H1 (cell line): ENCODE measurements at regions not wholly inside any gene's neighbourhood (a gene's known extent, or its start where the extent isn't known, plus 50 kb on each side); places are given as distances from the start of the nearest gene placed in this dataset.

Experiments used
- CTCF ChIA-PET: fragments of 300-600 bp; sonication (Branson Sonifier 250); formaldehyde crosslinking; loops from one replicate; lab custom pipeline; 2021; ENCODE audit not compliant: partially characterized antibody; lab: Charles Lee
- POLR2A ChIA-PET: fragments of 300-600 bp; sonication (Branson Sonifier 250); formaldehyde crosslinking; loops from one replicate; lab custom pipeline; 2021; ENCODE audit warnings: inconsistent platforms; ENCODE audit not compliant: partially characterized antibody; lab: Charles Lee
- DNase-seq, 2 experiments: peaks; one replicate each; pipeline versions ENCODE4 v3.0.0 to v3.0.0-alpha.2; 2010 to 2022; ENCODE audit warnings: low spot score in 2 of 2, low read depth in 1 of 2, mixed read lengths in 1 of 2
- FAIRE-seq: peaks from 2 replicates; lab custom pipeline; 2011; peaks lifted over from hg19 to GRCh38; lab: Jason Lieb, UNC
- H2AFZ ChIP-seq: 2 replicates; pipeline ENCODE4 v1.8.1; 2012; ENCODE audit warnings: low read length, inconsistent platforms
- H2AK5ac ChIP-seq: 2 replicates; pipeline ENCODE4 v1.6.1; 2013; ENCODE audit warnings: low read depth, low read length
- H2BK120ac ChIP-seq: replicated peaks from 2 replicates; pipeline ENCODE3; 2013; ENCODE audit warnings: low read depth, low read length, inconsistent platforms
- H2BK12ac ChIP-seq: 2 replicates; pipeline ENCODE4 v1.6.1; 2013; ENCODE audit warnings: low read depth, low read length
- H2BK15ac ChIP-seq: 2 replicates; pipeline ENCODE4 v1.6.1; 2013; ENCODE audit warnings: low read length
- H2BK20ac ChIP-seq: 2 replicates; pipeline ENCODE4 v1.6.1; 2013; ENCODE audit warnings: low read length
- H2BK5ac ChIP-seq: 2 replicates; pipeline ENCODE4 v1.6.1; 2013; ENCODE audit warnings: low read depth, low read length
- H3K14ac ChIP-seq: 2 replicates; pipeline ENCODE4 v1.6.1; 2013; ENCODE audit warnings: inconsistent platforms; ENCODE audit not compliant: insufficient read length
- H3K18ac ChIP-seq: 2 replicates; pipeline ENCODE4 v1.6.1; 2013; ENCODE audit warnings: low read length; ENCODE audit errors: extremely low read depth
- H3K23ac ChIP-seq: 2 replicates; pipeline ENCODE4 v1.6.1; 2013; ENCODE audit warnings: inconsistent platforms; ENCODE audit not compliant: insufficient read length
- H3K23me2 ChIP-seq: 2 replicates; pipeline ENCODE4 v1.6.1; 2013; ENCODE audit warnings: low read depth, low read length
- H3K27ac ChIP-seq: 2 replicates; pipeline ENCODE4 v1.6.1; 2011; ENCODE audit warnings: low read depth, low read length, inconsistent platforms
- H3K27me3 ChIP-seq, 4 experiments: replicated peaks in 1 of 4; 1 replicate in 1 of 4; 2 replicates in 3 of 4; pipeline versions ENCODE4 v1.6.1 to v1.8.1; 2011 to 2013; ENCODE audit warnings: low read length in 3 of 4, mild to moderate bottlenecking in 3 of 4, inconsistent platforms in 2 of 4, mixed read lengths in 2 of 4, moderate library complexity in 1 of 4; ENCODE audit not compliant: control insufficient read depth in 3 of 4, insufficient read depth in 3 of 4; ENCODE audit errors: extremely low read depth in 1 of 4
- H3K36me3 ChIP-seq, 4 experiments: 2 replicates each; pipeline versions ENCODE4 v1.6.1 to v1.8.1; 2011 to 2013; ENCODE audit warnings: mild to moderate bottlenecking in 4 of 4, low read length in 3 of 4, moderate library complexity in 2 of 4, control low read depth in 1 of 4, inconsistent platforms in 1 of 4; ENCODE audit not compliant: insufficient read depth in 4 of 4, control insufficient read depth in 2 of 4
- H3K4ac ChIP-seq: replicated peaks from 2 replicates; pipeline ENCODE3; 2013; ENCODE audit warnings: low read length, low read depth, mixed read lengths, inconsistent platforms; ENCODE audit not compliant: insufficient read length
- H3K4me1 ChIP-seq, 4 experiments: replicated peaks in 1 of 4; 1 replicate in 1 of 4; 2 replicates in 3 of 4; pipeline versions ENCODE4 v1.6.1 to v1.8.1; 2011 to 2013; ENCODE audit warnings: low read length in 3 of 4, inconsistent platforms in 2 of 4, mixed read lengths in 1 of 4; ENCODE audit not compliant: insufficient read depth in 4 of 4, control insufficient read depth in 3 of 4
- H3K4me2 ChIP-seq, 2 experiments: 2 replicates each; pipeline versions ENCODE4 v1.6.1 to v1.8.1; 2011 to 2013; ENCODE audit warnings: low read depth in 2 of 2, low read length in 2 of 2, control low read depth in 1 of 2, inconsistent platforms in 1 of 2, mild to moderate bottlenecking in 1 of 2; ENCODE audit not compliant: insufficient read depth in 1 of 2
- H3K4me3 ChIP-seq, 4 experiments: fragments of 200-600, 300-600 bp in 1 of 4; sonication (generic), shearing (Covaris generic), sonication (Bioruptor Twin) in 1 of 4; 2 replicates each; pipeline versions ENCODE4 v1.5.1 to v1.8.1; 2011 to 2016; ENCODE audit warnings: low read length in 4 of 4, low read depth in 3 of 4, control low read depth in 2 of 4, inconsistent platforms in 2 of 4, mild to moderate bottlenecking in 2 of 4, mixed read lengths in 1 of 4, moderate library complexity in 1 of 4; ENCODE audit not compliant: insufficient read depth in 2 of 4; ENCODE audit errors: extremely low read depth in 1 of 4
- H3K56ac ChIP-seq: replicated peaks from 2 replicates; pipeline ENCODE3; 2013; ENCODE audit warnings: low read depth, mild to moderate bottlenecking, mixed read lengths, low read length, inconsistent platforms; ENCODE audit not compliant: insufficient read length
- H3K79me1 ChIP-seq: 2 replicates; pipeline ENCODE4 v1.6.1; 2013; ENCODE audit warnings: low read depth, low read length, control low read depth
- H3K79me2 ChIP-seq, 2 experiments: 2 replicates each; pipeline versions ENCODE4 v1.6.1 to v1.8.1; 2012 to 2013; ENCODE audit warnings: low read length in 2 of 2, mild to moderate bottlenecking in 2 of 2, inconsistent platforms in 1 of 2; ENCODE audit not compliant: insufficient read depth in 2 of 2, control insufficient read depth in 1 of 2
- H3K9ac ChIP-seq, 4 experiments: replicated peaks in 1 of 4; 1 replicate in 1 of 4; 2 replicates in 3 of 4; pipeline versions ENCODE4 v1.6.1 to v1.8.1; 2011 to 2013; ENCODE audit warnings: low read depth in 3 of 4, low read length in 3 of 4, control low read depth in 2 of 4, mild to moderate bottlenecking in 2 of 4, moderate library complexity in 2 of 4, inconsistent platforms in 1 of 4; ENCODE audit errors: extremely low read depth in 1 of 4
- H3K9me3 ChIP-seq, 2 experiments: 2 replicates each; pipeline versions ENCODE4 v1.6.1 to v1.8.1; 2012 to 2013; ENCODE audit warnings: mild to moderate bottlenecking in 2 of 2, moderate library complexity in 2 of 2, control low read depth in 1 of 2, inconsistent platforms in 1 of 2, low read depth in 1 of 2, low read length in 1 of 2, mixed read lengths in 1 of 2; ENCODE audit not compliant: insufficient read depth in 2 of 2
- H4K20me1 ChIP-seq, 2 experiments: replicated peaks in 1 of 2; 2 replicates each; pipeline versions ENCODE3 to v1.8.1; 2011 to 2013; ENCODE audit warnings: inconsistent platforms in 2 of 2, low read length in 2 of 2, mild to moderate bottlenecking in 1 of 2; ENCODE audit not compliant: insufficient read depth in 2 of 2, control insufficient read depth in 1 of 2
- H4K5ac ChIP-seq: 2 replicates; pipeline ENCODE4 v1.6.1; 2013; ENCODE audit warnings: low read length, low read depth, mixed read lengths, inconsistent platforms; ENCODE audit not compliant: insufficient read length
- H4K8ac ChIP-seq: 2 replicates; pipeline ENCODE4 v1.8.0; 2013; ENCODE audit warnings: mild to moderate bottlenecking, moderate library complexity, low read length, inconsistent platforms; ENCODE audit not compliant: insufficient read depth; ENCODE audit errors: extremely low read depth
- H4K91ac ChIP-seq: replicated peaks from 2 replicates; pipeline ENCODE3; 2013; ENCODE audit warnings: low read length, mixed read lengths, inconsistent platforms; ENCODE audit not compliant: insufficient read length
- KDM4A ChIP-seq: IDR thresholded peaks from one replicate; pipeline ENCODE4 v1.7.1; 2012; ENCODE audit warnings: low read depth, mild to moderate bottlenecking, moderate library complexity, low read length, inconsistent platforms; ENCODE audit not compliant: severe bottlenecking
- POLR2AphosphoS5 ChIP-seq: IDR thresholded peaks from 2 replicates; pipeline ENCODE4 v1.6.1; 2011; ENCODE audit warnings: low read depth, low read length
- TBP ChIP-seq: IDR thresholded peaks from 2 replicates; pipeline ENCODE4 v1.6.1; 2011; ENCODE audit warnings: low read depth, low read length, improper control_type of control experiment
- WGBS, 2 experiments: shearing (Covaris generic) in 1 of 2; methylation state at CpG; one replicate each; pipeline versions ENCODE4 v1.1.6 to v1.1.7; 2013 to 2015; ENCODE audit warnings: low lambda C conversion rate in 2 of 2, mixed read lengths in 2 of 2, inconsistent platforms in 1 of 2, low coverage in 1 of 2, missing lambda C conversion rate in 1 of 2; ENCODE audit not compliant: insufficient replicate concordance in 2 of 2, insufficient coverage in 1 of 2, insufficient read length in 1 of 2; ENCODE audit errors: extremely low coverage in 1 of 2, missing lambda C conversion rate in 1 of 2; 5-methylcytosine and 5-hydroxymethylcytosine counted together

- H3K4me3 ChIP-seq, result no peak overlapping the region
- H4K91ac ChIP-seq, result no peak overlapping the region
- H3K36me3 ChIP-seq, result no peaks in the 10 kb centered on the region
- no peaks in the 10 kb centered on the region for H4K20me1 ChIP-seq
- H2BK5ac ChIP-seq, result no peak overlapping the region
- no peaks in the 10 kb centered on the region for H3K23me2 ChIP-seq
- DNase-seq (no peak), FAIRE-seq (no peak)
- H2BK20ac ChIP-seq, result no peak overlapping the region
- WGBS, 2 experiments, result 90% methylated on average over 6 of the region's 6 CpGs; no CpG with 5 or more reads in 1 of the 2 experiments
- H3K18ac ChIP-seq, result no peak overlapping the region
- no peak overlapping the region for H4K5ac ChIP-seq
- H2AFZ ChIP-seq, result no peak overlapping the region
- no peak overlapping the region for H3K4ac ChIP-seq
- TF ChIP-seq TBP (no peak), KDM4A (no peak), POLR2AphosphoS5 (no peak)
- no peak overlapping the region for H3K23ac ChIP-seq
- H3K27me3 ChIP-seq, result no peaks in the 10 kb centered on the region
- H3K4me2 ChIP-seq, result no peak overlapping the region
- no peak overlapping the region for H2AK5ac ChIP-seq
- H2BK120ac ChIP-seq, result no peak overlapping the region
- POLR2A ChIA-PET, result no interaction called here
- H3K9me3 ChIP-seq, result no peaks in the 10 kb centered on the region
- no peak overlapping the region for H2BK12ac ChIP-seq
- CTCF ChIA-PET, result interaction anchor here (5.3 kb wide), 1 partner anchor 16 kb away, joined by 23 read pairs; no protein-coding TSS in a partner anchor
- H3K9ac ChIP-seq, result no peak overlapping the region
- H3K14ac ChIP-seq, result no peak overlapping the region
- no peaks in the 10 kb centered on the region for H3K79me1 ChIP-seq
- no peak overlapping the region for H2BK15ac ChIP-seq
- no peak overlapping the region for H4K8ac ChIP-seq
- H3K79me2 ChIP-seq, result no peaks in the 10 kb centered on the region
- H3K4me1 ChIP-seq, result peaks cover 0 to 3% (median 2%) of the 10 kb centered on the region in 4 experiments; a peak in 4 of 7 replicates
- H3K56ac ChIP-seq, result no peak overlapping the region
- H3K27ac ChIP-seq, result no peak overlapping the region
Measured at GRCh38 chr3:109819734-109820133, 482.4 kb upstream of the DPPA4 start.
